ENCODE measurements at regions not wholly inside any gene's neighbourhood (a gene's known extent, or its start where the extent isn't known, plus 50 kb on each side); places are given as distances from the start of the nearest gene placed in this dataset.

GRCh38 chr3:139113231-139113992 is 68.7 kb upstream of the PRR23C start:
- H3K4me3 Mint-ChIP-seq, result no peak overlapping the region

More at GRCh38 chr3:139113231-139113992, 68.7 kb upstream of the PRR23C start:
- Mint-ChIP-seq H3K4me1 (no peaks in the 10 kb centered on the region), H3K27ac (no peak overlapping the region), H3K27me3 (peaks cover 12% of the 10 kb centered on the region), H3K9me3 (ENCODE audit: insufficient read depth) (no peaks in the 10 kb centered on the region)
- ChIA-PET POLR2A (no interaction called here), CTCF (interaction anchor here (0.8 kb wide), 1 partner anchor 11 kb away, joined by 3 read pairs; no protein-coding TSS in a partner anchor)
- ATAC-seq (ENCODE audit: low read depth) (no peak), DNase-seq (no peak)
- Histone ChIP-seq H3K36me3 (replicated peaks in 1 of 2; ENCODE audit: control extremely low read depth in 1 of 2, control insufficient read depth in 1 of 2, extremely low read depth in 1 of 2, insufficient read depth in 2 of 2, low read length in 1 of 2) (no peaks in the 10 kb centered on the region), H2AFZ (ENCODE audit: insufficient read depth, low read depth, low read length, poor library complexity, severe bottlenecking) (no peak overlapping the region), H3K4me1 (ENCODE audit: control insufficient read depth in 2 of 2, insufficient read depth in 2 of 2, low read length in 2 of 2) (no peaks in the 10 kb centered on the region), H4K20me1 (ENCODE audit: control insufficient read depth, insufficient read depth, low read length, poor library complexity, severe bottlenecking) (no peaks in the 10 kb centered on the region), H3K27me3 (replicated peaks in 1 of 4; ENCODE audit: control extremely low read depth in 1 of 4, control insufficient read depth in 3 of 4, insufficient read depth in 4 of 4, low read length in 3 of 4) (peaks cover 0 to 7% (median 2%) of the 10 kb centered on the region in 4 experiments), H3K9me3 (ENCODE audit: control extremely low read depth in 1 of 3, control insufficient read depth in 2 of 3, insufficient read depth in 1 of 3, low read length in 2 of 3) (no peaks in the 10 kb centered on the region), H3K4me3 (ENCODE audit: control extremely low read depth in 1 of 5, extremely low read depth in 1 of 5, insufficient read depth in 1 of 5, low read depth in 2 of 5, low read length in 4 of 5) (no peak overlapping the region), H3K27ac (ENCODE audit: low read length in 2 of 2) (no peak overlapping the region), H3K9ac (ENCODE audit: low read length) (no peak overlapping the region), H3K4me2 (replicated peaks; ENCODE audit: low read depth, low read length, poor library complexity, severe bottlenecking) (no peak overlapping the region), H3K79me2 (ENCODE audit: control insufficient read depth, insufficient read depth, low read length) (no peaks in the 10 kb centered on the region)
- TF ChIP-seq CTCF (IDR thresholded peaks at IDR 0.05) (no peak), EZH2 (IDR thresholded peaks at IDR 0.05; ENCODE audit: borderline replicate concordance, insufficient read depth, low read depth, low read length, poor library complexity, severe bottlenecking) (no peak)
- 43% methylated on average over 2 of the region's 7 CpGs for WGBS (ENCODE audit: insufficient coverage)
- intact Hi-C loops (cut with micrococcal nuclease), result no loop called here

Data from B cell (primary cell).